Astrocyte (in vitro differentiated cells and primary cell): ENCODE measurements at regions not wholly inside any gene's neighbourhood (a gene's known extent, or its start where the extent isn't known, plus 50 kb on each side); places are given as distances from the start of the nearest gene placed in this dataset.

ENCODE experiments used
- DNase-seq: peaks from one replicate; pipeline ENCODE4 v3.0.0-alpha.2; 2010; ENCODE audit warnings: low read depth
- FAIRE-seq: peaks from 2 replicates; lab custom pipeline; 2011; peaks lifted over from hg19 to GRCh38; lab: Jason Lieb, UNC
- H2AFZ ChIP-seq: 2 replicates; pipeline ENCODE4 v1.6.0; 2012; ENCODE audit warnings: low read depth, low read length, inconsistent platforms
- H3K27ac ChIP-seq: 2 replicates; pipeline ENCODE4 v1.5.1; 2011; ENCODE audit warnings: low read depth, low read length, inconsistent platforms
- H3K27me3 ChIP-seq: 2 replicates; pipeline ENCODE4 v1.6.0; 2011; ENCODE audit warnings: low read length, inconsistent platforms; ENCODE audit not compliant: insufficient read depth
- H3K36me3 ChIP-seq: 2 replicates; pipeline ENCODE4 v1.5.1; 2011; ENCODE audit warnings: low read length, inconsistent platforms; ENCODE audit not compliant: insufficient read depth
- H3K4me1 ChIP-seq: 2 replicates; pipeline ENCODE4 v1.5.1; 2011; ENCODE audit warnings: low read length, inconsistent platforms; ENCODE audit not compliant: insufficient read depth
- H3K4me2 ChIP-seq: 2 replicates; pipeline ENCODE4 v1.6.0; 2012; ENCODE audit warnings: low read length, inconsistent platforms
- H3K4me3 ChIP-seq: 2 replicates; pipeline ENCODE4 v1.5.1; 2011; ENCODE audit warnings: low read depth, mild to moderate bottlenecking, low read length, inconsistent platforms; ENCODE audit not compliant: insufficient read depth
- H3K79me2 ChIP-seq: 2 replicates; pipeline ENCODE4 v1.6.0; 2012; ENCODE audit warnings: mild to moderate bottlenecking, low read length, inconsistent platforms; ENCODE audit not compliant: insufficient read depth
- H3K9ac ChIP-seq: 2 replicates; pipeline ENCODE4 v1.6.0; 2012; ENCODE audit warnings: mild to moderate bottlenecking, low read length, inconsistent platforms
- H3K9me3 ChIP-seq: 2 replicates; pipeline ENCODE4 v1.5.1; 2012; ENCODE audit warnings: low read depth, mild to moderate bottlenecking, low read length, inconsistent platforms; ENCODE audit not compliant: insufficient read depth
- H4K20me1 ChIP-seq: 2 replicates; pipeline ENCODE4 v1.6.0; 2012; ENCODE audit warnings: low read length, inconsistent platforms; ENCODE audit not compliant: insufficient read depth
- H3K27ac Mint-ChIP-seq: one replicate; pipeline ENCODE4 v1.8.0; 2021; ENCODE audit warnings: mild to moderate bottlenecking, mixed read lengths; ENCODE audit not compliant: unreplicated experiment
- H3K27me3 Mint-ChIP-seq: one replicate; pipeline ENCODE4 v1.8.0; 2021; ENCODE audit warnings: low read depth, mixed read lengths; ENCODE audit not compliant: unreplicated experiment
- H3K36me3 Mint-ChIP-seq: one replicate; pipeline ENCODE4 v1.8.0; 2021; ENCODE audit warnings: low read depth, mixed read lengths; ENCODE audit not compliant: unreplicated experiment
- H3K4me1 Mint-ChIP-seq: one replicate; pipeline ENCODE4 v1.8.0; 2021; ENCODE audit warnings: low read depth, mixed read lengths; ENCODE audit not compliant: unreplicated experiment
- H3K4me3 Mint-ChIP-seq: one replicate; pipeline ENCODE4 v1.8.0; 2021; ENCODE audit warnings: mild to moderate bottlenecking, moderate library complexity, mixed read lengths; ENCODE audit not compliant: unreplicated experiment
- H3K9me3 Mint-ChIP-seq: one replicate; pipeline ENCODE4 v1.8.0; 2021; ENCODE audit warnings: mild to moderate bottlenecking, mixed read lengths; ENCODE audit not compliant: unreplicated experiment
- EZH2 ChIP-seq: IDR thresholded peaks from 2 replicates; pipeline ENCODE4 v1.6.1; 2012; ENCODE audit warnings: mild to moderate bottlenecking, low read length, inconsistent platforms; ENCODE audit not compliant: insufficient read depth
- TF ChIP-seq, protein P1 (sequence below): IDR thresholded peaks from 2 replicates; pipeline ENCODE4 v1.5.1; 2011; ENCODE audit warnings: low read depth, mild to moderate bottlenecking, inconsistent platforms, low read length, moderate library complexity; ENCODE audit not compliant: insufficient read depth

DNA sequence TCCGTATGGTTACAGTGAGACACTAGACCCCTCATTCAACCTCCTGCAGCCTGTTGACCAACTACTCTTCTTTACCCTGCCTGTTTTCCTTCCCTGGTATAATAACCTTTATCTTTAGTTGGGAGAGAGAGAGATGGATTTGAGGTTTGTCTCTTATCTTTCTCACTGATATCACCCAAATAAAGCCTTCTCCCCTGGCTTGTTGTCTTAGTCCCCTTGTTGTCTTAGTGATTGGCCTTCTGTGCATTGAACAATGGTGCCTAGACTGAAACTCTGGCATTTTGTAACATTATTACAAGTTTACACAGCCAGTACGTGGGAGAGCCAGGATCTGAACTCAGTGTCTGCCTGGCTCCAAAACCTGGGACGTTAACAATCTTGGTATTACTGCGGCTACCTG is 560.8 kb downstream of the HS3ST4 start:
- no peak overlapping the region for H3K4me3 Mint-ChIP-seq
- no peaks in the 10 kb centered on the region for H3K4me1 ChIP-seq
- no peak overlapping the region for H3K27ac ChIP-seq
- peaks cover 5% of the 10 kb centered on the region for H3K9me3 ChIP-seq
- H3K27ac Mint-ChIP-seq = no peak overlapping the region
- H3K4me3 ChIP-seq = no peak overlapping the region
- H3K4me1 Mint-ChIP-seq = no peaks in the 10 kb centered on the region
- H2AFZ ChIP-seq = no peak overlapping the region
- H3K27me3 ChIP-seq = no peaks in the 10 kb centered on the region
- H4K20me1 ChIP-seq = no peaks in the 10 kb centered on the region
- H3K36me3 Mint-ChIP-seq = no peaks in the 10 kb centered on the region
- no peak overlapping the region for H3K9ac ChIP-seq
- DNase-seq (no peak), FAIRE-seq (no peak)
- no peaks in the 10 kb centered on the region for H3K79me2 ChIP-seq
- H3K9me3 Mint-ChIP-seq = peaks cover 11% of the 10 kb centered on the region
- no peak for TF ChIP-seq EZH2
- TF ChIP-seq, protein P1, sequence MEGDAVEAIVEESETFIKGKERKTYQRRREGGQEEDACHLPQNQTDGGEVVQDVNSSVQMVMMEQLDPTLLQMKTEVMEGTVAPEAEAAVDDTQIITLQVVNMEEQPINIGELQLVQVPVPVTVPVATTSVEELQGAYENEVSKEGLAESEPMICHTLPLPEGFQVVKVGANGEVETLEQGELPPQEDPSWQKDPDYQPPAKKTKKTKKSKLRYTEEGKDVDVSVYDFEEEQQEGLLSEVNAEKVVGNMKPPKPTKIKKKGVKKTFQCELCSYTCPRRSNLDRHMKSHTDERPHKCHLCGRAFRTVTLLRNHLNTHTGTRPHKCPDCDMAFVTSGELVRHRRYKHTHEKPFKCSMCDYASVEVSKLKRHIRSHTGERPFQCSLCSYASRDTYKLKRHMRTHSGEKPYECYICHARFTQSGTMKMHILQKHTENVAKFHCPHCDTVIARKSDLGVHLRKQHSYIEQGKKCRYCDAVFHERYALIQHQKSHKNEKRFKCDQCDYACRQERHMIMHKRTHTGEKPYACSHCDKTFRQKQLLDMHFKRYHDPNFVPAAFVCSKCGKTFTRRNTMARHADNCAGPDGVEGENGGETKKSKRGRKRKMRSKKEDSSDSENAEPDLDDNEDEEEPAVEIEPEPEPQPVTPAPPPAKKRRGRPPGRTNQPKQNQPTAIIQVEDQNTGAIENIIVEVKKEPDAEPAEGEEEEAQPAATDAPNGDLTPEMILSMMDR = no peak
- H3K36me3 ChIP-seq = no peaks in the 10 kb centered on the region
- H3K27me3 Mint-ChIP-seq = no peaks in the 10 kb centered on the region
- H3K4me2 ChIP-seq = no peak overlapping the region

DNA sequence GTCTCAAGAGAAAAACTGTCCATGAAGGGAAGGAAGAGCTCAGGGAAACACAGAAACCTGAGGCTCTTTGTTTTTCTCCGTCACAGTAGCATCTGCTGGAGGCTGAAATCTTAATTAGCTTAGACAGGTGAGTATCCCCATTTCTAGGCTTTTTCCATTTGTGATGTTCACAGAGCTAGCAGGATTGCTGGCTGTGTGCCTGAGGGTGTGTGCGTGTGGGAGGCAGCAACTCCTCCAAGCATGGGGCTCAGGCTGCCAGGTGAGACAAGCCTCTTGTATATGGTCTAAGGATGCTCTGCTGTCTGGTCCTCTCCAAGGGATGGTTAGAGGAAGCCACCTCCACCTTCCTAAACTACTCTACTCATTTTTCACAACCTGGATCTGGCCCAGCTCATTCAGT is 569.9 kb downstream of the HS3ST4 start:
- no peak for DNase-seq
- Mint-ChIP-seq H3K4me1 (no peaks in the 10 kb centered on the region), H3K9me3 (peaks cover 6% of the 10 kb centered on the region), H3K27me3 (no peaks in the 10 kb centered on the region), H3K36me3 (no peaks in the 10 kb centered on the region), H3K4me3 (no peak overlapping the region), H3K27ac (no peak overlapping the region)
- no peak overlapping the region for H3K27ac ChIP-seq
- no peaks in the 10 kb centered on the region for H3K79me2 ChIP-seq
- no peak for FAIRE-seq
- no peaks in the 10 kb centered on the region for H3K27me3 ChIP-seq
- no peak overlapping the region for H3K9ac ChIP-seq
- no peaks in the 10 kb centered on the region for H3K36me3 ChIP-seq
- no peak overlapping the region for H3K4me3 ChIP-seq
- H4K20me1 ChIP-seq = no peaks in the 10 kb centered on the region
- H2AFZ ChIP-seq = no peak overlapping the region
- TF ChIP-seq EZH2 = no peak
- TF ChIP-seq, protein P1 = no peak
- no peaks in the 10 kb centered on the region for H3K4me1 ChIP-seq
- no peak overlapping the region for H3K4me2 ChIP-seq
- peaks cover 9% of the 10 kb centered on the region for H3K9me3 ChIP-seq

DNA sequence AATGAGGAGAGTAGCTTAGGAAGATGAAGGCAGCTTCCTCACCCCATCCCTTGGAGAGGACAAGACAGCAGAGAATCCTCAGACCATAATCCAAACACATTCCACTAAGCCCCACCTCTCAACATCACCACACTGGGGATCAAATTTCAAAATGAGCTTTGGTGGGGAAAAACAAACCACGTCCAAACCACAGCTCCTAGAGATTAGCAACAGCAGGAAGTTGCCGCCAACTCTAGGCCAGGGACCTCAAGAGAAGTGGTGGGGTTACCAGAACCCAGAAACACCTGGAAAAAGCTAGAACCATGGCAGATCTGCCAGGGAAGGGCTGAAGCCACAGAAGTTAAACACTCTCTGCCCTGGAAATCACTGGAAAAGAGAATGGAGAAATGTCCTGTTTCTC is 571.6 kb downstream of the HS3ST4 start:
- DNase-seq = no peak
- H3K4me1 ChIP-seq = no peaks in the 10 kb centered on the region
- no peaks in the 10 kb centered on the region for H3K36me3 ChIP-seq
- no peak overlapping the region for H3K4me3 ChIP-seq
- no peak for FAIRE-seq
- H2AFZ ChIP-seq = no peak overlapping the region
- H3K27me3 ChIP-seq = no peaks in the 10 kb centered on the region
- Mint-ChIP-seq H3K36me3 (no peaks in the 10 kb centered on the region), H3K27ac (no peak overlapping the region), H3K27me3 (no peaks in the 10 kb centered on the region), H3K9me3 (peaks cover 5% of the 10 kb centered on the region), H3K4me3 (no peak overlapping the region), H3K4me1 (no peaks in the 10 kb centered on the region)
- H3K27ac ChIP-seq = no peak overlapping the region
- no peak overlapping the region for H3K9ac ChIP-seq
- H4K20me1 ChIP-seq = no peaks in the 10 kb centered on the region
- no peak overlapping the region for H3K4me2 ChIP-seq
- H3K79me2 ChIP-seq = no peaks in the 10 kb centered on the region
- peaks cover 9% of the 10 kb centered on the region for H3K9me3 ChIP-seq
- TF ChIP-seq, protein P1 = no peak
- no peak for TF ChIP-seq EZH2
